ENCODE measurements at regions not wholly inside any gene's neighbourhood (a gene's known extent, or its start where the extent isn't known, plus 50 kb on each side); places are given as distances from the start of the nearest gene placed in this dataset.

GRCh38 chr2:160630801-160631590 lies 137.4 kb upstream of the RBMS1 start:
- ChIA-PET CTCF (interaction anchor here (0.9 kb wide), 1 partner anchor 13 kb away, joined by 3 read pairs; no protein-coding TSS in a partner anchor), POLR2A (no interaction called here)
- Histone ChIP-seq H3F3A (replicated peaks; ENCODE audit: insufficient read depth) (no peaks in the 10 kb centered on the region), H3K27ac (ENCODE audit: low read depth in 2 of 2, low read length in 1 of 2) (peak overlapping the region in 1 of 2 experiments; percentile 50; a peak in 2 of 4 replicates), H4K20me1 (ENCODE audit: insufficient read depth) (no peaks in the 10 kb centered on the region), H3K27me3 (ENCODE audit: insufficient read depth) (no peaks in the 10 kb centered on the region), H3K4me2 (no peak overlapping the region), H3K4me1 (ENCODE audit: control insufficient read depth in 1 of 2, insufficient read depth in 2 of 2, low read depth in 1 of 2, low read length in 1 of 2) (peaks cover 0 to 17% of the 10 kb centered on the region in 2 experiments; a peak in 3 of 4 replicates), H3K36me3 (replicated peaks in 1 of 2; ENCODE audit: control insufficient read depth in 1 of 2, insufficient read depth in 2 of 2, low read length in 1 of 2) (no peaks in the 10 kb centered on the region), H3K79me2 (ENCODE audit: insufficient read depth) (no peaks in the 10 kb centered on the region), H3K9ac (no peak overlapping the region), H3K4me3 (ENCODE audit: low read depth in 2 of 2, low read length in 1 of 2) (no peak overlapping the region), H3K9me3 (no peaks in the 10 kb centered on the region), H3K9me2 (no peaks in the 10 kb centered on the region), H2AFZ (ENCODE audit: low read depth) (no peak overlapping the region)
- whole genome bisulfite sequencing (ENCODE audit: low lambda C conversion rate): 75% methylated on average over 5 of the region's 5 CpGs
- TF ChIP-seq TEAD4 (IDR thresholded peaks at IDR 0.05; ENCODE audit: borderline replicate concordance, insufficient read depth): no peak
- no peak for TF ChIP-seq FOSL2 (IDR thresholded peaks at IDR 0.05; ENCODE audit: borderline replicate concordance, low read depth)
- no peak for TF ChIP-seq MAX (IDR thresholded peaks at IDR 0.05; ENCODE audit: low read depth)
- TF ChIP-seq GATA2 (CRISPR knock-in tag; IDR thresholded peaks at IDR 0.05): peak; percentile 51; the same call in 1 of the 2 replicates
- no peak for TF ChIP-seq CHD2 (IDR thresholded peaks at IDR 0.05; ENCODE audit: low read length, partially characterized antibody)
- TF ChIP-seq RCOR1 (IDR thresholded peaks at IDR 0.05; ENCODE audit: low read length): peak; percentile 38; the same call in 1 of the 2 replicates
- TF ChIP-seq FOXJ3 (CRISPR knock-in tag; IDR thresholded peaks at IDR 0.05): no peak
- no peak for TF ChIP-seq YY1 (IDR thresholded peaks at IDR 0.05; ENCODE audit: low read depth)
- 0 out of 2 replicates have a peak, but pooled peaks have one; percentile 11 for TF ChIP-seq RAD21 (IDR thresholded peaks at IDR 0.05; ENCODE audit: low read length)
- no peak for TF ChIP-seq USF2 (IDR thresholded peaks at IDR 0.05; ENCODE audit: borderline replicate concordance, low read depth, low read length)
- no peak for TF ChIP-seq PBX3 (IDR thresholded peaks at IDR 0.05)
- no peak for TF ChIP-seq SIN3A (IDR thresholded peaks at IDR 0.05; ENCODE audit: borderline replicate concordance, low read depth, low read length)
- peak; percentile 60 for DNase-seq

All from SK-N-SH (cell line).